ENCODE measurements at regions not wholly inside any gene's neighbourhood (a gene's known extent, or its start where the extent isn't known, plus 50 kb on each side); places are given as distances from the start of the nearest gene placed in this dataset.

DNA sequence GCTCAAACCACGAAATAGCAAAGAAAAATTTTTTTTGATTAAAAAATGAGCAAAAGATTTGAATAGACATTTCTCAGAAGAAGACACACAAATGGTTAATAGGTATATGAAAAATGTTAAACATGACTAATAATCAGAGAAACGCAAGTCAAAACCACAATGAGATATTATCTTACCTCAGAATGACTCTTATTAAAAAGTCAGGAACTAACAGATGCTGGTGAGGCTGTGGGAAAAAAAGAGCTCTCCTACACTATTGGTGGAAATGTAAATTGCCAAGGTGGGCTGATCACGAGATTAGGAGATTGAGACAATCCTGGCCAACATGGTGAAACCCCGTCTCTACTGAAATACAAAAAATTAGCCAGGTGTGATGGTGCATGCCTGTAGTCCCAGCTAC is 315.5 kb upstream of the FLRT2 start:
- no peak overlapping the region for H2AFZ ChIP-seq (ENCODE audit: low read depth, low read length)
- H3K4me3 ChIP-seq (ENCODE audit: low read length), result no peak overlapping the region
- H3F3A ChIP-seq (ENCODE audit: insufficient read depth, low read length, poor library complexity, severe bottlenecking), result no peaks in the 10 kb centered on the region
- no peak for TF ChIP-seq EP300 (conservative IDR thresholded peaks at IDR 0.05; ENCODE audit: poor library complexity, severe bottlenecking)
- TF ChIP-seq POLR2AphosphoS5 (IDR thresholded peaks at IDR 0.05), result no peak
- TF ChIP-seq RAD21 (conservative IDR thresholded peaks at IDR 0.05), result no peak
- TF ChIP-seq, protein P1, sequence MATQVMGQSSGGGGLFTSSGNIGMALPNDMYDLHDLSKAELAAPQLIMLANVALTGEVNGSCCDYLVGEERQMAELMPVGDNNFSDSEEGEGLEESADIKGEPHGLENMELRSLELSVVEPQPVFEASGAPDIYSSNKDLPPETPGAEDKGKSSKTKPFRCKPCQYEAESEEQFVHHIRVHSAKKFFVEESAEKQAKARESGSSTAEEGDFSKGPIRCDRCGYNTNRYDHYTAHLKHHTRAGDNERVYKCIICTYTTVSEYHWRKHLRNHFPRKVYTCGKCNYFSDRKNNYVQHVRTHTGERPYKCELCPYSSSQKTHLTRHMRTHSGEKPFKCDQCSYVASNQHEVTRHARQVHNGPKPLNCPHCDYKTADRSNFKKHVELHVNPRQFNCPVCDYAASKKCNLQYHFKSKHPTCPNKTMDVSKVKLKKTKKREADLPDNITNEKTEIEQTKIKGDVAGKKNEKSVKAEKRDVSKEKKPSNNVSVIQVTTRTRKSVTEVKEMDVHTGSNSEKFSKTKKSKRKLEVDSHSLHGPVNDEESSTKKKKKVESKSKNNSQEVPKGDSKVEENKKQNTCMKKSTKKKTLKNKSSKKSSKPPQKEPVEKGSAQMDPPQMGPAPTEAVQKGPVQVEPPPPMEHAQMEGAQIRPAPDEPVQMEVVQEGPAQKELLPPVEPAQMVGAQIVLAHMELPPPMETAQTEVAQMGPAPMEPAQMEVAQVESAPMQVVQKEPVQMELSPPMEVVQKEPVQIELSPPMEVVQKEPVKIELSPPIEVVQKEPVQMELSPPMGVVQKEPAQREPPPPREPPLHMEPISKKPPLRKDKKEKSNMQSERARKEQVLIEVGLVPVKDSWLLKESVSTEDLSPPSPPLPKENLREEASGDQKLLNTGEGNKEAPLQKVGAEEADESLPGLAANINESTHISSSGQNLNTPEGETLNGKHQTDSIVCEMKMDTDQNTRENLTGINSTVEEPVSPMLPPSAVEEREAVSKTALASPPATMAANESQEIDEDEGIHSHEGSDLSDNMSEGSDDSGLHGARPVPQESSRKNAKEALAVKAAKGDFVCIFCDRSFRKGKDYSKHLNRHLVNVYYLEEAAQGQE (IDR thresholded peaks at IDR 0.05; ENCODE audit: borderline replicate concordance), result no peak
- TF ChIP-seq TAF1 (IDR thresholded peaks at IDR 0.05; ENCODE audit: low read depth), result no peak
- TF ChIP-seq, protein P2, sequence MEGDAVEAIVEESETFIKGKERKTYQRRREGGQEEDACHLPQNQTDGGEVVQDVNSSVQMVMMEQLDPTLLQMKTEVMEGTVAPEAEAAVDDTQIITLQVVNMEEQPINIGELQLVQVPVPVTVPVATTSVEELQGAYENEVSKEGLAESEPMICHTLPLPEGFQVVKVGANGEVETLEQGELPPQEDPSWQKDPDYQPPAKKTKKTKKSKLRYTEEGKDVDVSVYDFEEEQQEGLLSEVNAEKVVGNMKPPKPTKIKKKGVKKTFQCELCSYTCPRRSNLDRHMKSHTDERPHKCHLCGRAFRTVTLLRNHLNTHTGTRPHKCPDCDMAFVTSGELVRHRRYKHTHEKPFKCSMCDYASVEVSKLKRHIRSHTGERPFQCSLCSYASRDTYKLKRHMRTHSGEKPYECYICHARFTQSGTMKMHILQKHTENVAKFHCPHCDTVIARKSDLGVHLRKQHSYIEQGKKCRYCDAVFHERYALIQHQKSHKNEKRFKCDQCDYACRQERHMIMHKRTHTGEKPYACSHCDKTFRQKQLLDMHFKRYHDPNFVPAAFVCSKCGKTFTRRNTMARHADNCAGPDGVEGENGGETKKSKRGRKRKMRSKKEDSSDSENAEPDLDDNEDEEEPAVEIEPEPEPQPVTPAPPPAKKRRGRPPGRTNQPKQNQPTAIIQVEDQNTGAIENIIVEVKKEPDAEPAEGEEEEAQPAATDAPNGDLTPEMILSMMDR (IDR thresholded peaks at IDR 0.05; ENCODE audit: poor library complexity, severe bottlenecking), result no peak
- H3K79me2 ChIP-seq (replicated peaks; ENCODE audit: insufficient read depth, low read length), result no peaks in the 10 kb centered on the region
- H3K9ac ChIP-seq (ENCODE audit: low read length), result no peak overlapping the region
- no peaks in the 10 kb centered on the region for H4K20me1 ChIP-seq (ENCODE audit: insufficient read depth)
- no peaks in the 10 kb centered on the region for H3K9me3 ChIP-seq (ENCODE audit: low read length)
- H3K4me2 ChIP-seq (ENCODE audit: low read length), result no peak overlapping the region
- H3K27me3 ChIP-seq (ENCODE audit: insufficient read depth, low read depth, low read length), result no peaks in the 10 kb centered on the region
- H3K36me3 ChIP-seq (ENCODE audit: insufficient read depth, low read length), result no peaks in the 10 kb centered on the region
- H3K27ac ChIP-seq (ENCODE audit: low read length), result no peak overlapping the region
- no peaks in the 10 kb centered on the region for H3K9me2 ChIP-seq (ENCODE audit: insufficient read depth, low read length)

- no peaks in the 10 kb centered on the region for H3K79me2 ChIP-seq (replicated peaks; ENCODE audit: insufficient read depth, low read length)
- no peak overlapping the region for H3K4me3 ChIP-seq (ENCODE audit: low read length)
- H3K9ac ChIP-seq (ENCODE audit: low read length), result no peak overlapping the region
- no peaks in the 10 kb centered on the region for H3K27me3 ChIP-seq (ENCODE audit: insufficient read depth, low read depth, low read length)
- H3K4me2 ChIP-seq (ENCODE audit: low read length), result no peak overlapping the region
- TF ChIP-seq SMC3 (conservative IDR thresholded peaks at IDR 0.05; ENCODE audit: poor library complexity), result no peak
- no peaks in the 10 kb centered on the region for H3K36me3 ChIP-seq (ENCODE audit: insufficient read depth, low read length)
- H3K9me2 ChIP-seq (ENCODE audit: insufficient read depth, low read length), result no peaks in the 10 kb centered on the region
- H3K27ac ChIP-seq (ENCODE audit: low read length), result no peak overlapping the region
- no peaks in the 10 kb centered on the region for H4K20me1 ChIP-seq (ENCODE audit: insufficient read depth)
- H2AFZ ChIP-seq (ENCODE audit: low read depth, low read length), result no peak overlapping the region
- no peaks in the 10 kb centered on the region for H3F3A ChIP-seq (ENCODE audit: insufficient read depth, low read length, poor library complexity, severe bottlenecking)
- H3K9me3 ChIP-seq (ENCODE audit: low read length), result no peaks in the 10 kb centered on the region
Measured at GRCh38 chr14:85217412-85217811, 312.5 kb upstream of the FLRT2 start.

GRCh38 chr14:85218982-85219381 is 311.0 kb upstream of the FLRT2 start:
- Histone ChIP-seq H3K27ac (ENCODE audit: low read length) (no peak overlapping the region), H3K9me2 (ENCODE audit: insufficient read depth, low read length) (no peaks in the 10 kb centered on the region), H3K4me2 (ENCODE audit: low read length) (no peak overlapping the region), H3K9ac (ENCODE audit: low read length) (no peak overlapping the region), H3K27me3 (ENCODE audit: insufficient read depth, low read depth, low read length) (no peaks in the 10 kb centered on the region), H4K20me1 (ENCODE audit: insufficient read depth) (no peaks in the 10 kb centered on the region), H3K79me2 (replicated peaks; ENCODE audit: insufficient read depth, low read length) (no peaks in the 10 kb centered on the region), H3F3A (ENCODE audit: insufficient read depth, low read length, poor library complexity, severe bottlenecking) (no peaks in the 10 kb centered on the region), H3K9me3 (ENCODE audit: low read length) (no peaks in the 10 kb centered on the region), H2AFZ (ENCODE audit: low read depth, low read length) (no peak overlapping the region), H3K4me3 (ENCODE audit: low read length) (no peak overlapping the region), H3K36me3 (ENCODE audit: insufficient read depth, low read length) (no peaks in the 10 kb centered on the region)
- TF ChIP-seq MXI1 (conservative IDR thresholded peaks at IDR 0.05; ENCODE audit: poor library complexity, severe bottlenecking) (no peak), SMC3 (conservative IDR thresholded peaks at IDR 0.05; ENCODE audit: poor library complexity) (no peak), POLR2AphosphoS5 (IDR thresholded peaks at IDR 0.05) (no peak), TAF1 (IDR thresholded peaks at IDR 0.05; ENCODE audit: low read depth) (no peak), EP300 (conservative IDR thresholded peaks at IDR 0.05; ENCODE audit: poor library complexity, severe bottlenecking) (no peak), RAD21 (conservative IDR thresholded peaks at IDR 0.05) (no peak), EZH2 (IDR thresholded peaks at IDR 0.05; ENCODE audit: borderline replicate concordance, insufficient read depth, low read length, poor library complexity, severe bottlenecking) (no peak)
- TF ChIP-seq, protein P1 (IDR thresholded peaks at IDR 0.05; ENCODE audit: borderline replicate concordance), result no peak
- TF ChIP-seq, protein P2 (IDR thresholded peaks at IDR 0.05; ENCODE audit: poor library complexity, severe bottlenecking), result no peak
